Hematopoietic multipotent progenitor cell treated with erythropoietin and hydrocortisone succinate and interleukin-3 and kit ligand, for 17 days (in vitro differentiated cells): ENCODE measurements at regions not wholly inside any gene's neighbourhood (a gene's known extent, or its start where the extent isn't known, plus 50 kb on each side); places are given as distances from the start of the nearest gene placed in this dataset.

Experiments
- DNase-seq: peaks from one replicate; pipeline ENCODE4 v3.0.0-alpha.2; 2015; ENCODE audit warnings: low spot score

GRCh38 chr2:16882706-16883105 lies 217.1 kb upstream of the CYRIA start:
- DNase-seq, result no peak

- DNase-seq, result no peak
These were observed 215.5 kb upstream of the CYRIA start for GRCh38 chr2:16881122-16881521.

DNA sequence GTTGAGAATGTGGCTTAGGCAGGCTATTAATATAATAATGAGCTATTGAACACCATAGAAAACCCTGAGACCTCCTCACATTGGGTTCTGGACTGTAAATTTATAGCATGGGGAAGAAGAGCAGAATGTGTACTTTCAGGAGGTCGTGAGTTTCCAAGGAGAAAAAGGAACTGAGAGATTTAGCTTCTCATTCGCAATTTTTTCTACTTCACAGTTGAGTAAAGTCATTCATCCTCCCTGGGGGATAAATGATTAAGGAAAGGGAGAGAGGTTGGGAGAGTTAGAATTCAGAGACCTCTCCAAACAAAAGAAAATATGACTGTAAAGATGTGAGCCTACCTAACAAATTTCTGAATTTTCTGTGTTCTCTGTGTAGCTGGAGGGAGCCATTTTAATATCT lies 205.8 kb upstream of the CYRIA start:
- DNase-seq, result no peak

DNA sequence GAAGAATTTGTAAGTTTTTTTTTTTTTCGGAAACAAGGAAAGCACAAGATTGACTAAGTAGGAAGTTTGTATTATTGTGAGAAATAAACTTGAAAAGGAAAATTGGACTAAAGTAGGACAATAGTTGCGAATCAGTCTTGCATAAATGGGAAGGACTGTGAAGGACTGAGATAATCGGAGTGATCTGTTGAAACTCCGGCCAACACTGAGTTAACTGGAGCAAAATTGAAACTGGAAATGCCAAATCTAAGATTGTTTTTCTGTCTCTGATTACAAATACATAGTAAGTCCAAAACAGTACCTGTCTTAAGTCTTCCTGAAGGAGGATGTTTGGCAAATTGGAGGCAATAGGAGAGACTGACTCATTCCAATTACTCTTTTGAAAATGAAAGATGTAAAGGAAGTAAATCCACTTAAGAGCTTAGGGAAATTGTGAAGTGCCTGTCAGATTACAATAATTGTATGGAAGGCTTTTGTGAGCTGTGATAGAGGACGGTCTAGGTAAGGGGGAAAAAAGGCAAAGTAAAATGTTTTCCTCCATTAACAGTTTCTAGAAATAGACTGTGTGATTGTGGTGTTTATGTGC lies 204.9 kb upstream of the CYRIA start:
- DNase-seq, result no peak

GRCh38 chr2:16869711-16870110 lies 204.1 kb upstream of the CYRIA start:
- no peak for DNase-seq

GRCh38 chr2:16862471-16862870 lies 196.8 kb upstream of the CYRIA start:
- DNase-seq, result no peak

GRCh38 chr2:16861530-16861929 lies 195.9 kb upstream of the CYRIA start:
- DNase-seq, result no peak

DNA sequence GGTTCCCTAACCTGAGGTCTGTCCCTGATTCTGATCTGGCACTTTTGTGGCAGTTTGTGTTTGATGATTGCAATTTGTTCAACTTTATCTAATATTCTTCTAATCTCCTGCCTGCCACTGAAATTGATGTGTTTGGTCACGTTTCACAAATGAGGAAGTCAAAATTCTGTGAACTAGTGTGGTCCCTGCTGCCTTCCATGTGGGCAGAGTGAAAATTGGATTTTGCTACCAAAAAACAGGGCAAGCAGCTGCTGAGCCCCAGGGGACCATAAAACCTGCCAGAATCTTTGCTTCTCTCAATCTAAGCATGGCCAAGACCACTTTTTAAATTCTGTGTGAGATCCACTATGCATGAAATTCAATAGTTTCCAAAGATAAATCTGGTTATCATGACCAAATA lies 195.5 kb upstream of the CYRIA start:
- DNase-seq, result no peak

GRCh38 chr2:16860627-16861026 lies 195.0 kb upstream of the CYRIA start:
- DNase-seq, result no peak

DNA sequence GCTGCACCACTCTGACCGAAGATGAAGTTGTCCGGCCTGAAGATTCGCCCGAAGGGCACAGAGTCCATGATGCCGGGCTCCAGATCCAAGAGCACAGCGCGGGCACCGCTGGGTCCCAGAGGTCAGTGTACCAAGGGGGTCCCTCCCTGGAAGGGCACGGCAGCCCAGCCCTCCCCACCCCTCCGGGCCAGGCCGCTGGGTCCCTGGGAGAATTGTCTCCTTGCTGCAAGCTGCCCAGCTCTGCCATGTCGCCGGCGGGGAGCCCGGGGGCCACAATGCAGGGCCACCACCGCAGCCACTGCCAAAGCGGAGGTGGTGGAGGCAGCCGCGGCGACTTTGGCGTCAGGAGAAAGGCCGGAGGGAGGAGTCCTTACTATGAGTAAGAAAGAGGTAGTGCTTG lies 189.5 kb upstream of the CYRIA start:
- no peak for DNase-seq

DNA sequence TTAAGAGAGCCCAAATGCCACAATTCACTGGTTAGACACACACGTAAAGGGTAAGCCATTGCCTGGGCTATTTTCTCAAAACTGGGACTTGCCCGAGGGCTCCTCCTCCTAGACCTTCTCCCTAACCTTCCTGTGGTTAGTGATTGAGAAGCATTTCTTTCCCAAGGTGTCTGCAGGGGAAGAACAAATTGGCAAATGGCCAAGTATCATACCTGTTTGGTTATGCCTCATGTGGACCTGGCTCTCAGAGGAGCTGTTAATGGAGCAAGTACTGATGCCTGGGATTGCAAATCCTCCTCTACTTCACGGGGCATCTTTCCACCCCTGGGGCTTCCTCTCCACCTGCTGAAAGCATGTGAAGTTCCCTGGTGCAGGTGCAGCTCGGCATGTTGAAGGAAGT lies 187.5 kb upstream of the CYRIA start:
- no peak for DNase-seq

DNA sequence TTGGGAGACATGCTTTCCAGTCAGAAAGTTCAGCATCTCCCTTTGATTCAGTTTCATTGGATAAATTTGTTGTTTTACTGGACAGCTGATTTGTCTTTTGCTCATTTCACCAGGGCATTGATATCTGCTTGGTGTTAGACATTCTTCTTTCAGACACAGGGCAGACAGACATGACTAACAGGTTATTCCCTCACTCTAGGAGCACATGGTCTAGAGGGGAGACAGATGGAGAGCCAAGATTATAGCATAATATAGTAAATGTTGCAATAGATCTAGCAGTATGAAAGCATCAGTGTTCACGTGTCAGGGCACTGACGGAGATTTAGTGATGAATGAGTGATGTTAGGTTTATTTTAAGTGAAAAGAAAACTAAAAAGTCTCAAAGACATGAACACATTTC lies 187.0 kb upstream of the CYRIA start:
- no peak for DNase-seq

DNA sequence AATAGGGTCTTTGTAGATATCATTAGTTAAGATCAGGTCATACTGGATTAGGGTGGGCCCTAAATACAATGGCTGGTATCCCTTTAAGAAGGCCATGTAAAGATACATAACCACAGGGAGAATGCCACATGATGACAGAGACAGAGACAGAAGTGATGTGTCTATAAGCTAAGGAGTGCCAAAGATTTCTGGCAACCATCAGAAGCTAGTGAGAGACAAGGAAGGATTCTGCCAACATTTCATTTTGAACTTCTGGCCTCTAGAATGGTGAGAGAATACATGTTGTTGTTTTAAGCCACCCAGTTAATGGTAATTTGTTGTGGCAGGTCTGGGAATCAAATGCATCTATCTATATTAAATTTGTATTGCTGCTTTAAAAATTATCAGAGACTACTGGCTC lies 185.5 kb upstream of the CYRIA start:
- no peak for DNase-seq

DNA sequence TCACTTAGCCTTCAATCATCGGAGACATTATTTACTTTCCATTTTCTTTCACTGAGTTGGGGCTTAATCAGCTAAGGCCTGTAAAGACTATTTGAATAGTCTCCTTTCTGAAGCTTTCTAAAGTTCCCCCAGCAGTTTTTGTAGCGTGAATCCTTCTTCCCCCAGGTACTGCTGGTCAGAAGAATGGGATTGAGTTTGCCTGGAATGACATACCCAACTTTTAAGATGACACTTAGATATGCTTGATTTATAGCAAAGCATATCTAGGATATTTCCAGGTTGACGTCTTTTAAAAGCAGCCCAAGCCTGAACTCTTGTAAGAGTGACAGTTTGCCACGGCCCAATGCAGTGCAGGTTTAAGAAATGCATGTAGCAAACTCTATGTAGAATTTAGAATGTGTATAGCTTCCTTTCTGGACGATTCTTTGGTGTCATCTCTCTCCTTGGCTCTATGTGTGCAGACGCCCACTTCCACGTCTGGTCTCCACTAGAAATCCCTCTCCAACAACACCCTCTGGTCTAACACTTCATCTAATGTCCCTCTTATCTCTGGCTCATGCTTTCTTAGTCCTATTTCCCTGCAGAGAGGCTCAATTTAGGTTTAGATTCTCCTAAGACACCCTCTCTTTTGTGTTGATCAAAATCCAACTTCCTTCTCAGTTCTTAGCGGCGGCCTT lies 175.0 kb upstream of the CYRIA start:
- no peak for DNase-seq

DNA sequence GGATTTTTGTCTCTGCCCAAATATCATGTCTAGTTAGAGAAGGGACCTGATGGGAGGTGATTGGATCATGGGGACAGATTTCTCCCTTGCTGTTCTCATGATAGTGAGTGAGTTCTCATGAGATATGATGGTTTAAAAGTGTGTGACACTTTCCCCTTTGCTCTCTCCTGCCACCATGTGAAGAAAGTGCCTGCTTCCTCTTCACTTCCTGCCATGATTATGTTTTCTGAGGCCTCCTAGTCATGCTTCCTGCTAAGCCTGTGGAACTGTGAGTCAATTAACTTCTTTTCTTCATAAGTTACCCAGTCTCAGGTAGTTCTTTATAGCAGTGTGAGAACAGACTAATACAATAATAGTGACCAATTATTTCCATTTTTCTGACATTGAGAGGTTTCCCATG lies 167.3 kb upstream of the CYRIA start:
- DNase-seq, result no peak

DNA sequence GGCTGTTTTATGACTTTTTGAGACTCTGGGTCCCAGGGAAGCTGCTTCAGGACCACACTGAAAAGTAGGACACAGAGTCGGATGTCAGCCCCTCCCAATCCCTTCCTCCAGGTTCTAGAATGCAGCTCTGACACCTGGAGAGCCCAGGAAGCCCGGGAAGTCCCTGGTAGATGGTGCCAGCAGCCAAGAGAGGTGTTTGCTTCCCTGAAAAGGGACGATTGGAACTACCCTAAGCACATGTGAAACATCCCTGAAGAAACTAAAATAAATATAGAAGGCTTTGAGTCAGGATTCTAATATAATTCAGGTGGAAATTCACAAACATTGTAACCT lies 163.2 kb upstream of the CYRIA start:
- no peak for DNase-seq

GRCh38 chr2:16828044-16828827 lies 162.6 kb upstream of the CYRIA start:
- DNase-seq, result no peak

- DNase-seq, result no peak
These were observed 158.8 kb upstream of the CYRIA start for GRCh38 chr2:16824472-16824871.

DNA sequence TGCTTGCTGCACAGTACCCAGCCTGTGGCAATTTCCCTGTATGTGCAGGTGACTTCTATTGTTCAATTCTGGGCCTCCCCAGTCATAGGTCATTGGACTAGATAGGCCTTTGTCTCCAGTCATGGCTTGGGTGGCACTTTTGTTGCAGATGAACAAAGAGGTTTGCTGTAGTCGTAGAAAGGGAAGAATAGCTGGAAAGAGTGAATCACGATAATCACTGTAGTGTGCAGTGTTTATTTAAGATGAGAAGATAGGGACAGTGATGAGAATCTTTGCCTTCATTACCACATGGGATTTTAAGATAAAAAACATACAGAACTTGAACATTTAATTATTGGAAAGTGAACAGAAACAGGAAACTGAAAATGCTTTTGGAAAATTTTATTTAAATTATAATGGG lies 156.1 kb upstream of the CYRIA start:
- DNase-seq, result no peak

GRCh38 chr2:16818203-16818556 lies 152.5 kb upstream of the CYRIA start:
- DNase-seq, result no peak

- DNase-seq, result no peak
These were observed 151.9 kb upstream of the CYRIA start for GRCh38 chr2:16817305-16818202.

GRCh38 chr2:16816522-16816921 lies 150.9 kb upstream of the CYRIA start:
- DNase-seq, result no peak

GRCh38 chr2:16816016-16816415 lies 150.4 kb upstream of the CYRIA start:
- no peak for DNase-seq
